GM12878 (cell line): ENCODE measurements at regions not wholly inside any gene's neighbourhood (a gene's known extent, or its start where the extent isn't known, plus 50 kb on each side); places are given as distances from the start of the nearest gene placed in this dataset.

ENCODE experiments used
- ATAC-seq: fragments of 200-7000 bp; cut with Tn5 transposase; 3 replicates; pipeline ENCODE4 v1.9.1; 2020; ENCODE audit warnings: mild to moderate bottlenecking, moderate library complexity
- BruUV-seq: library from RNA; stranded (reverse); fragments of 400-500 nt; replicated peaks from 2 replicates; lab custom pipeline; 2021; lab: Mats Ljungman, UMichigan
- CTCF ChIA-PET: fragments of 300-600 bp; sonication (Branson Sonifier 250); formaldehyde crosslinking; extraction: SDS; loops from one replicate; lab custom pipeline; 2021; ENCODE audit warnings: inconsistent platforms; lab: Yijun Ruan, JAX
- POLR2A ChIA-PET: fragments of 350-600 bp; formaldehyde crosslinking; extraction: SDS; loops from one replicate; lab custom pipeline; 2021; ENCODE audit warnings: inconsistent platforms; lab: Charles Lee
- RAD21 ChIA-PET: fragments of 300-600 bp; sonication (Branson Sonifier 250); formaldehyde crosslinking; loops from one replicate; lab custom pipeline; 2023; ENCODE audit warnings: antibody characterized with exemption; ENCODE audit not compliant: unreplicated experiment; lab: Charles Lee
- SMC1A ChIA-PET: fragments of 300-600 bp; sonication (Branson Sonifier 250); formaldehyde crosslinking; loops from one replicate; lab custom pipeline; 2023; ENCODE audit not compliant: unreplicated experiment, uncharacterized antibody; lab: Charles Lee
- DNase-seq: peaks from one replicate; pipeline ENCODE4 v3.0.0-alpha.2; 2011; ENCODE audit warnings: low read depth, low spot score
- FAIRE-seq: peaks from 3 replicates; lab custom pipeline; 2011; peaks lifted over from hg19 to GRCh38; lab: Jason Lieb, UNC
- H2AFZ ChIP-seq: 2 replicates; pipeline ENCODE4 v1.6.0; 2011; ENCODE audit warnings: low read depth, low read length, control low read depth; ENCODE audit not compliant: control insufficient read depth
- H3K27ac ChIP-seq: 2 replicates; pipeline ENCODE4 v1.5.1; 2011; ENCODE audit warnings: control low read depth; ENCODE audit not compliant: control insufficient read depth, insufficient read depth
- H3K27me3 ChIP-seq, 2 experiments: replicated peaks in 1 of 2; 2 replicates each; pipeline versions ENCODE4 v1.6.0 to v1.6.1; 2011; ENCODE audit warnings: low read length in 1 of 2; ENCODE audit not compliant: control insufficient read depth in 2 of 2, insufficient read depth in 2 of 2
- H3K36me3 ChIP-seq, 2 experiments: 2 replicates each; pipeline ENCODE4 v1.5.1; 2011; ENCODE audit warnings: low read length in 1 of 2; ENCODE audit not compliant: control insufficient read depth in 2 of 2, insufficient read depth in 2 of 2
- H3K4me1 ChIP-seq: 2 replicates; pipeline ENCODE4 v1.6.1; 2011; ENCODE audit warnings: mild to moderate bottlenecking, low read length, moderate library complexity, mixed read lengths; ENCODE audit not compliant: control insufficient read depth, insufficient read depth
- H3K4me2 ChIP-seq: 2 replicates; pipeline ENCODE4 v1.6.0; 2011; ENCODE audit warnings: control low read depth; ENCODE audit not compliant: control insufficient read depth, insufficient read depth
- H3K4me3 ChIP-seq: fragments of 200-600 bp; sonication (generic); 2 replicates; pipeline ENCODE4 v1.5.1; 2016
- H3K79me2 ChIP-seq: 2 replicates; pipeline ENCODE4 v1.6.0; 2011; ENCODE audit warnings: low read length; ENCODE audit not compliant: control insufficient read depth, insufficient read depth
- H3K9ac ChIP-seq: 2 replicates; pipeline ENCODE4 v1.8.0; 2011; ENCODE audit warnings: low read length, control low read depth, mixed read lengths; ENCODE audit not compliant: control insufficient read depth, insufficient read depth
- H3K9me3 ChIP-seq: replicated peaks from 3 replicates; pipeline ENCODE4 v1.5.1; 2011; ENCODE audit warnings: mild to moderate bottlenecking, low read length; ENCODE audit not compliant: control insufficient read depth, insufficient read depth
- H4K20me1 ChIP-seq: 2 replicates; pipeline ENCODE4 v1.6.0; 2011; ENCODE audit not compliant: control insufficient read depth, insufficient read depth
- NR2F1 ChIP-seq: fragments of 450-650 bp; conservative IDR thresholded peaks from 2 replicates; pipeline ENCODE4 v1.6.1; 2017; ENCODE audit warnings: mild to moderate bottlenecking
- TARDBP ChIP-seq: IDR thresholded peaks from 2 replicates; pipeline ENCODE4 v1.6.1; 2016; ENCODE audit warnings: borderline replicate concordance
- USF2 ChIP-seq: IDR thresholded peaks from 2 replicates; pipeline ENCODE4 v1.6.1; 2011; ENCODE audit warnings: low read depth, low read length, improper control_type of control experiment, borderline replicate concordance
- ZBTB40 ChIP-seq: fragments of 450-650 bp; IDR thresholded peaks from 2 replicates; pipeline ENCODE4 v1.6.1; 2016; ENCODE audit warnings: mild to moderate bottlenecking, moderate library complexity, borderline replicate concordance
- ZNF274 ChIP-seq: IDR thresholded peaks from one replicate; pipeline ENCODE4 v1.8.0; 2011; ENCODE audit not compliant: insufficient read length, insufficient read depth
- WGBS: methylation state at CpG from one replicate; pipeline ENCODE4 v1.1.6; 2016; ENCODE audit warnings: low lambda C conversion rate; ENCODE audit not compliant: insufficient replicate concordance, insufficient coverage; ENCODE audit errors: missing lambda C conversion rate; 5-methylcytosine and 5-hydroxymethylcytosine counted together
- in situ Hi-C: fragments of 300-500 bp; cut with MboI; formaldehyde crosslinking; loops from 9 replicates; pipeline ENCODE4 v1.14.3; 2018; ENCODE audit warnings: mixed read lengths
- intact Hi-C: fragments of 100-400 bp; cut with micrococcal nuclease; formaldehyde crosslinking; loops from one replicate; pipeline ENCODE4 v1.14.2; 2022; ENCODE audit not compliant: unreplicated experiment

- intact Hi-C loops (no loop called here), in situ Hi-C loops (no loop called here)
- no peak overlapping the region for H3K27ac ChIP-seq
- no peaks in the 10 kb centered on the region for H3K9me3 ChIP-seq
- no peaks in the 10 kb centered on the region for H3K36me3 ChIP-seq
- no peak for DNase-seq
- BruUV-seq: no TSS peak
- no peak for FAIRE-seq
- H3K4me3 ChIP-seq: no peak overlapping the region
- H3K27me3 ChIP-seq: no peaks in the 10 kb centered on the region
- no peak for ATAC-seq
- POLR2A ChIA-PET: no interaction called here
- H3K4me2 ChIP-seq: no peak overlapping the region
- no peak overlapping the region for H2AFZ ChIP-seq
- no peaks in the 10 kb centered on the region for H3K4me1 ChIP-seq
- H3K9ac ChIP-seq: no peak overlapping the region
- no peaks in the 10 kb centered on the region for H3K79me2 ChIP-seq
- CTCF ChIA-PET: no interaction called here
- 2% methylated on average over 2 of the region's 2 CpGs for WGBS
- RAD21 ChIA-PET: no interaction called here
- H4K20me1 ChIP-seq: no peaks in the 10 kb centered on the region
- TF ChIP-seq NR2F1 (no peak), ZBTB40 (peak; percentile 37; the same call in 1 of the 2 replicates)
- SMC1A ChIA-PET: interaction anchor here (1.0 kb wide), 1 partner anchor 24 kb away, joined by 3 read pairs; no protein-coding TSS in a partner anchor
These were observed 475.3 kb upstream of the AMOT start for GRCh38 chrX:113315927-113316326.

GRCh38 chrX:113305496-113305895, 464.9 kb upstream of the AMOT start:
- Histone ChIP-seq H3K9ac (no peak overlapping the region), H3K4me3 (no peak overlapping the region), H2AFZ (no peak overlapping the region)
- ChIA-PET RAD21 (no interaction called here), POLR2A (no interaction called here), CTCF (no interaction called here)
- intact Hi-C loops: no loop called here
- no peak for ATAC-seq
- FAIRE-seq: no peak
- in situ Hi-C loops: no loop called here
- TF ChIP-seq ZNF274 (no peak), TARDBP (no peak), USF2 (no peak)
- TF ChIP-seq, all 136 proteins: peak for 0
- no peaks in the 10 kb centered on the region for H3K36me3 ChIP-seq
- SMC1A ChIA-PET: no interaction called here
- H3K27ac ChIP-seq: no peak overlapping the region
- H3K4me2 ChIP-seq: no peak overlapping the region
- no peak for DNase-seq
- 22% methylated on average over 1 of the region's 1 CpG for WGBS
- no peaks in the 10 kb centered on the region for H3K9me3 ChIP-seq
- no peaks in the 10 kb centered on the region for H3K4me1 ChIP-seq
- no peaks in the 10 kb centered on the region for H3K27me3 ChIP-seq
- BruUV-seq: no TSS peak
- no peaks in the 10 kb centered on the region for H4K20me1 ChIP-seq
- H3K79me2 ChIP-seq: no peaks in the 10 kb centered on the region
